A549 (cell line): ENCODE measurements at regions not wholly inside any gene's neighbourhood (a gene's known extent, or its start where the extent isn't known, plus 50 kb on each side); places are given as distances from the start of the nearest gene placed in this dataset.

Experiments used
- CHD2 ChIP-seq: fragments of 150-350 bp; IDR thresholded peaks from 2 replicates; pipeline ENCODE4 v1.6.1; 2014; ENCODE audit warnings: low read length; ENCODE audit not compliant: partially characterized antibody
- CHD4 ChIP-seq: fragments of 200-600 bp; sonication (generic); IDR thresholded peaks from 2 replicates; pipeline ENCODE4 v1.6.1; 2016; ENCODE audit warnings: antibody characterized with exemption, mild to moderate bottlenecking, borderline replicate concordance
- EP300 ChIP-seq, 2 experiments: fragments of >200 bp; sonication (Bioruptor Twin); formaldehyde crosslinking; IDR thresholded peaks; 2 replicates in 1 of 2; 3 replicates in 1 of 2; pipeline ENCODE4 v1.6.1; 2016 to 2017
- HOXA7 ChIP-seq: fragments of 250-450 bp; sonication (Bioruptor Pico); IDR thresholded peaks from 2 replicates; pipeline ENCODE4 v1.5.0; 2020; ENCODE audit warnings: mild to moderate bottlenecking, moderate library complexity
- KDM1A ChIP-seq: fragments of 200-600 bp; sonication (generic); IDR thresholded peaks from 2 replicates; pipeline ENCODE4 v1.6.1; 2016; ENCODE audit warnings: low read depth, mild to moderate bottlenecking
- MYC ChIP-seq: IDR thresholded peaks from 2 replicates; pipeline ENCODE4 v1.6.1; 2012; ENCODE audit warnings: mild to moderate bottlenecking, inconsistent platforms, low read length, improper control_type of control experiment, borderline replicate concordance
- POLR2A ChIP-seq: IDR thresholded peaks from 2 replicates; pipeline ENCODE4 v1.6.1; 2012; ENCODE audit warnings: mild to moderate bottlenecking, low read length
- RAD21 ChIP-seq, 2 experiments: fragments of >200 bp in 1 of 2; sonication (Bioruptor Twin) in 1 of 2; formaldehyde crosslinking in 1 of 2; IDR thresholded peaks in 1 of 2; conservative IDR thresholded peaks in 1 of 2; 2 replicates in 1 of 2; 3 replicates in 1 of 2; pipeline ENCODE4 v1.6.1; 2012 to 2018; ENCODE audit warnings: inconsistent platforms in 1 of 2
- TF ChIP-seq, protein P1 (sequence below): fragments of >200 bp; sonication (Bioruptor Twin); formaldehyde crosslinking; IDR thresholded peaks from 3 replicates; pipeline ENCODE4 v1.5.1; 2016
- TF ChIP-seq, protein P2 (sequence below): fragments of 150-350 bp; IDR thresholded peaks from 2 replicates; pipeline ENCODE4 v1.6.1; 2014; ENCODE audit warnings: low read depth, mild to moderate bottlenecking, low read length
- TF ChIP-seq, protein P3 (sequence below): IDR thresholded peaks from 2 replicates; pipeline ENCODE4 v1.6.1; 2012
- TF ChIP-seq, protein P4 (sequence below): fragments of 200-600 bp; sonication (generic); IDR thresholded peaks from 2 replicates; pipeline ENCODE4 v1.6.1; 2016; ENCODE audit warnings: antibody characterized with exemption, mild to moderate bottlenecking, moderate library complexity

DNA sequence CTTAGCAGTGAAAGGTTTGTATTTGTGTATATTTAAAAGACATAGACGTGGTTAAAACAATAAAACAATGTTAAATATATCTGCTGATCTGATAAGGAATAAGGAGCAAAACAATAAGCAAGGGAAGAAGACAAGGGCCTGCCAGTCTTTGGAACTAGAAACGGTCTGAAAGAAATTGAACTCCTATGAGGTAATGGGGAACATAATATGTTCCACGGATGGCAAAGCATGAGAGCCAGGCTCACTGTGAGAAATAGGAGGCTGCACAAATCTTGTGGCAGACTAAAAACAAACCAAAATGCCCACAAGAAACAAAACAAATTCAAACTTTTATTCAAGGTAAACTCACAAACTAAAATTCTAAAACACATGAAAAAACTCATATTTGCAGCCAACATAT is 150.5 kb downstream of the NTMT2 start:
- TF ChIP-seq, protein P1, sequence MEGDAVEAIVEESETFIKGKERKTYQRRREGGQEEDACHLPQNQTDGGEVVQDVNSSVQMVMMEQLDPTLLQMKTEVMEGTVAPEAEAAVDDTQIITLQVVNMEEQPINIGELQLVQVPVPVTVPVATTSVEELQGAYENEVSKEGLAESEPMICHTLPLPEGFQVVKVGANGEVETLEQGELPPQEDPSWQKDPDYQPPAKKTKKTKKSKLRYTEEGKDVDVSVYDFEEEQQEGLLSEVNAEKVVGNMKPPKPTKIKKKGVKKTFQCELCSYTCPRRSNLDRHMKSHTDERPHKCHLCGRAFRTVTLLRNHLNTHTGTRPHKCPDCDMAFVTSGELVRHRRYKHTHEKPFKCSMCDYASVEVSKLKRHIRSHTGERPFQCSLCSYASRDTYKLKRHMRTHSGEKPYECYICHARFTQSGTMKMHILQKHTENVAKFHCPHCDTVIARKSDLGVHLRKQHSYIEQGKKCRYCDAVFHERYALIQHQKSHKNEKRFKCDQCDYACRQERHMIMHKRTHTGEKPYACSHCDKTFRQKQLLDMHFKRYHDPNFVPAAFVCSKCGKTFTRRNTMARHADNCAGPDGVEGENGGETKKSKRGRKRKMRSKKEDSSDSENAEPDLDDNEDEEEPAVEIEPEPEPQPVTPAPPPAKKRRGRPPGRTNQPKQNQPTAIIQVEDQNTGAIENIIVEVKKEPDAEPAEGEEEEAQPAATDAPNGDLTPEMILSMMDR = no peak
- no peak for TF ChIP-seq CHD4
- TF ChIP-seq CHD2 = no peak
- no peak for TF ChIP-seq KDM1A
- TF ChIP-seq RAD21 (conservative IDR thresholded peaks at IDR 0.05 in 1 of 2, IDR thresholded peaks at IDR 0.05 in 1 of 2) = no peak
- TF ChIP-seq, protein P2, sequence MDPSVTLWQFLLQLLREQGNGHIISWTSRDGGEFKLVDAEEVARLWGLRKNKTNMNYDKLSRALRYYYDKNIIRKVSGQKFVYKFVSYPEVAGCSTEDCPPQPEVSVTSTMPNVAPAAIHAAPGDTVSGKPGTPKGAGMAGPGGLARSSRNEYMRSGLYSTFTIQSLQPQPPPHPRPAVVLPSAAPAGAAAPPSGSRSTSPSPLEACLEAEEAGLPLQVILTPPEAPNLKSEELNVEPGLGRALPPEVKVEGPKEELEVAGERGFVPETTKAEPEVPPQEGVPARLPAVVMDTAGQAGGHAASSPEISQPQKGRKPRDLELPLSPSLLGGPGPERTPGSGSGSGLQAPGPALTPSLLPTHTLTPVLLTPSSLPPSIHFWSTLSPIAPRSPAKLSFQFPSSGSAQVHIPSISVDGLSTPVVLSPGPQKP = no peak
- TF ChIP-seq, protein P3, sequence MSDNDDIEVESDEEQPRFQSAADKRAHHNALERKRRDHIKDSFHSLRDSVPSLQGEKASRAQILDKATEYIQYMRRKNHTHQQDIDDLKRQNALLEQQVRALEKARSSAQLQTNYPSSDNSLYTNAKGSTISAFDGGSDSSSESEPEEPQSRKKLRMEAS = no peak
- no peak for TF ChIP-seq POLR2A
- no peak for TF ChIP-seq HOXA7
- TF ChIP-seq MYC = no peak
- TF ChIP-seq, protein P4, sequence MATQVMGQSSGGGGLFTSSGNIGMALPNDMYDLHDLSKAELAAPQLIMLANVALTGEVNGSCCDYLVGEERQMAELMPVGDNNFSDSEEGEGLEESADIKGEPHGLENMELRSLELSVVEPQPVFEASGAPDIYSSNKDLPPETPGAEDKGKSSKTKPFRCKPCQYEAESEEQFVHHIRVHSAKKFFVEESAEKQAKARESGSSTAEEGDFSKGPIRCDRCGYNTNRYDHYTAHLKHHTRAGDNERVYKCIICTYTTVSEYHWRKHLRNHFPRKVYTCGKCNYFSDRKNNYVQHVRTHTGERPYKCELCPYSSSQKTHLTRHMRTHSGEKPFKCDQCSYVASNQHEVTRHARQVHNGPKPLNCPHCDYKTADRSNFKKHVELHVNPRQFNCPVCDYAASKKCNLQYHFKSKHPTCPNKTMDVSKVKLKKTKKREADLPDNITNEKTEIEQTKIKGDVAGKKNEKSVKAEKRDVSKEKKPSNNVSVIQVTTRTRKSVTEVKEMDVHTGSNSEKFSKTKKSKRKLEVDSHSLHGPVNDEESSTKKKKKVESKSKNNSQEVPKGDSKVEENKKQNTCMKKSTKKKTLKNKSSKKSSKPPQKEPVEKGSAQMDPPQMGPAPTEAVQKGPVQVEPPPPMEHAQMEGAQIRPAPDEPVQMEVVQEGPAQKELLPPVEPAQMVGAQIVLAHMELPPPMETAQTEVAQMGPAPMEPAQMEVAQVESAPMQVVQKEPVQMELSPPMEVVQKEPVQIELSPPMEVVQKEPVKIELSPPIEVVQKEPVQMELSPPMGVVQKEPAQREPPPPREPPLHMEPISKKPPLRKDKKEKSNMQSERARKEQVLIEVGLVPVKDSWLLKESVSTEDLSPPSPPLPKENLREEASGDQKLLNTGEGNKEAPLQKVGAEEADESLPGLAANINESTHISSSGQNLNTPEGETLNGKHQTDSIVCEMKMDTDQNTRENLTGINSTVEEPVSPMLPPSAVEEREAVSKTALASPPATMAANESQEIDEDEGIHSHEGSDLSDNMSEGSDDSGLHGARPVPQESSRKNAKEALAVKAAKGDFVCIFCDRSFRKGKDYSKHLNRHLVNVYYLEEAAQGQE = no peak
- no peak for TF ChIP-seq EP300 (IDR thresholded peaks at IDR 0.05)
